K562 (cell line): ENCODE measurements at regions not wholly inside any gene's neighbourhood (a gene's known extent, or its start where the extent isn't known, plus 50 kb on each side); places are given as distances from the start of the nearest gene placed in this dataset.

Source experiments
- ARHGAP35 ChIP-seq: fragments of 450-650 bp; IDR thresholded peaks from 2 replicates; pipeline ENCODE4 v1.6.1; 2018; ENCODE audit not compliant: partially characterized antibody
- CEBPG ChIP-seq, 3 experiments: fragments of 200-800 bp in 1 of 3; sonication (Bioruptor generic) in 1 of 3; sonication (generic) in 1 of 3; formaldehyde crosslinking in 1 of 3; IDR thresholded peaks in 2 of 3; conservative IDR thresholded peaks in 1 of 3; 2 replicates each; pipeline versions ENCODE4 v1.6.1 to v1.8.0; 2016 to 2022; ENCODE audit warnings: missing compliant biosample characterization in 2 of 3, missing genetic modification characterization in 2 of 3, mild to moderate bottlenecking in 1 of 3, missing genetic modification reagents in 1 of 3
- CTCF ChIP-seq, 3 experiments: IDR thresholded peaks in 2 of 3; conservative IDR thresholded peaks in 1 of 3; 2 replicates each; pipeline ENCODE4 v1.5.1; 2011 to 2012; ENCODE audit warnings: low read length in 3 of 3, mild to moderate bottlenecking in 3 of 3, control low read depth in 2 of 3, improper control_type of control experiment in 1 of 3, inconsistent platforms in 1 of 3, low read depth in 1 of 3, mixed read lengths in 1 of 3, moderate library complexity in 1 of 3; ENCODE audit not compliant: insufficient read depth in 2 of 3
- DEAF1 ChIP-seq: fragments of 450-650 bp; formaldehyde crosslinking; IDR thresholded peaks from 2 replicates; pipeline ENCODE4 v1.4.0; 2020; ENCODE audit warnings: mild to moderate bottlenecking, moderate library complexity
- ETS2 ChIP-seq: IDR thresholded peaks from 2 replicates; pipeline ENCODE4 v1.6.1; 2016; ENCODE audit warnings: borderline replicate concordance, missing genetic modification characterization, mild to moderate bottlenecking, moderate library complexity, missing compliant biosample characterization; ENCODE audit not compliant: poor library complexity, severe bottlenecking
- EWSR1 ChIP-seq: fragments of 450-650 bp; IDR thresholded peaks from 2 replicates; pipeline ENCODE4 v1.6.1; 2018; ENCODE audit warnings: borderline replicate concordance, mild to moderate bottlenecking, low read depth, moderate library complexity; ENCODE audit not compliant: partially characterized antibody
- FOXJ2 ChIP-seq: fragments of 200-800 bp; sonication (Bioruptor generic); IDR thresholded peaks from 2 replicates; pipeline ENCODE4 v1.6.1; 2016; ENCODE audit warnings: missing genetic modification characterization, missing compliant biosample characterization
- KLF6 ChIP-seq: fragments of 250-450 bp; sonication (Bioruptor Pico); IDR thresholded peaks from 2 replicates; pipeline ENCODE4 v1.4.0; 2020; ENCODE audit warnings: mild to moderate bottlenecking, moderate library complexity, borderline replicate concordance
- MXD1 ChIP-seq: fragments of 250-450 bp; sonication (Bioruptor Pico); IDR thresholded peaks from 2 replicates; pipeline ENCODE4 v1.8.0; 2021; ENCODE audit warnings: borderline replicate concordance, mild to moderate bottlenecking, moderate library complexity; ENCODE audit not compliant: poor library complexity, severe bottlenecking
- NONO ChIP-seq, 2 experiments: fragments of 200-400 bp in 1 of 2; fragments of 450-650 bp in 1 of 2; formaldehyde crosslinking in 1 of 2; IDR thresholded peaks; 2 replicates each; pipeline ENCODE4 v1.6.1; 2017; ENCODE audit warnings: low read depth in 2 of 2, mild to moderate bottlenecking in 2 of 2, moderate library complexity in 2 of 2, low read length in 1 of 2
- NR0B1 ChIP-seq: fragments of 450-650 bp; IDR thresholded peaks from one replicate; pipeline ENCODE4 v1.6.1; 2018; ENCODE audit warnings: mild to moderate bottlenecking, moderate library complexity; ENCODE audit not compliant: partially characterized antibody
- SMC3 ChIP-seq: conservative IDR thresholded peaks from 2 replicates; pipeline ENCODE4 v1.6.1; 2011; ENCODE audit warnings: low read depth, low read length, improper control_type of control experiment; ENCODE audit not compliant: insufficient read depth
- TFAM ChIP-seq: fragments of 250-450 bp; sonication (Bioruptor Pico); conservative IDR thresholded peaks from 2 replicates; pipeline ENCODE4 v1.5.0; 2021; ENCODE audit warnings: mild to moderate bottlenecking, moderate library complexity
- TSC22D4 ChIP-seq: fragments of 450-650 bp; IDR thresholded peaks from 2 replicates; pipeline ENCODE4 v1.6.1; 2016; ENCODE audit warnings: missing genetic modification characterization, missing biosample characterization, control low read depth
- XRCC5 ChIP-seq: fragments of 200-400 bp; formaldehyde crosslinking; IDR thresholded peaks from 2 replicates; pipeline ENCODE4 v1.6.1; 2017; ENCODE audit warnings: low read depth, mild to moderate bottlenecking, low read length
- ZBTB2 ChIP-seq: fragments of 450-650 bp; IDR thresholded peaks from 2 replicates; pipeline ENCODE4 v1.6.1; 2016; ENCODE audit warnings: antibody characterized with exemption
- ZFP30 ChIP-seq: fragments of 250-450 bp; sonication (Bioruptor Pico); IDR thresholded peaks from 2 replicates; pipeline ENCODE4 v1.8.0; 2022; ENCODE audit warnings: moderate library complexity, mild to moderate bottlenecking, inconsistent platforms, borderline replicate concordance
- ZNF311 ChIP-seq: fragments of 250-450 bp; sonication (Bioruptor Pico); IDR thresholded peaks from 2 replicates; pipeline ENCODE4 v1.4.0; 2020; ENCODE audit warnings: mild to moderate bottlenecking, moderate library complexity

GRCh38 chr9:78439190-78439865 lies 142.4 kb downstream of the PSAT1 start (continued):
- no peak for TF ChIP-seq NR0B1
- no peak for TF ChIP-seq CEBPG (CRISPR knock-in tag; IDR thresholded peaks at IDR 0.05)
- TF ChIP-seq CEBPG (tag; conservative IDR thresholded peaks at IDR 0.05 in 1 of 2, IDR thresholded peaks at IDR 0.05 in 1 of 2), result no peak
- TF ChIP-seq ZFP30 (CRISPR knock-in tag), result no peak
- no peak for TF ChIP-seq ZNF311 (CRISPR knock-in tag)
- TF ChIP-seq NONO (IDR thresholded peaks at IDR 0.05; ENCODE audit: low read depth in 2 of 2, low read length in 1 of 2), result no peak
- TF ChIP-seq EWSR1, result no peak
- peak; percentile 68 to 85 (median 75) for TF ChIP-seq CTCF (IDR thresholded peaks at IDR 0.05 in 2 of 3, conservative IDR thresholded peaks at IDR 0.05 in 1 of 3; ENCODE audit: insufficient read depth in 2 of 3, low read depth in 1 of 3, low read length in 3 of 3)
- TF ChIP-seq XRCC5, result no peak
- no peak for TF ChIP-seq ETS2 (tag)
- no peak for TF ChIP-seq KLF6 (CRISPR knock-in tag)
- no peak for TF ChIP-seq FOXJ2
- no peak for TF ChIP-seq ZBTB2
- TF ChIP-seq TSC22D4, result no peak
- TF ChIP-seq ARHGAP35, result no peak
- TF ChIP-seq TFAM (CRISPR knock-in tag), result no peak
- TF ChIP-seq MXD1 (CRISPR knock-in tag), result no peak
- peak; percentile 37; the same call in 1 of the 2 replicates for TF ChIP-seq DEAF1 (CRISPR knock-in tag)
- peak; percentile 65 for TF ChIP-seq SMC3
